DOHH2 (cell line): ENCODE measurements at regions not wholly inside any gene's neighbourhood (a gene's known extent, or its start where the extent isn't known, plus 50 kb on each side); places are given as distances from the start of the nearest gene placed in this dataset.

Experiments
- H3F3A ChIP-seq: fragments of 200-600 bp; sonication (generic), shearing (Covaris generic); 2 replicates; pipeline ENCODE4 v1.6.0; 2016; ENCODE audit warnings: antibody characterized with exemption, mild to moderate bottlenecking; ENCODE audit not compliant: control insufficient read depth, insufficient read depth
- H3K27ac ChIP-seq: fragments of 200-600 bp; sonication (generic); 2 replicates; pipeline ENCODE4 v1.5.1; 2014; ENCODE audit warnings: low read depth, mild to moderate bottlenecking, low read length, moderate library complexity
- H3K27me3 ChIP-seq: fragments of 200-600 bp; sonication (generic); 2 replicates; pipeline ENCODE4 v1.6.1; 2014; ENCODE audit warnings: mild to moderate bottlenecking, low read length, mixed read lengths; ENCODE audit not compliant: control insufficient read depth
- H3K36me3 ChIP-seq: fragments of 200-600 bp; sonication (generic); 2 replicates; pipeline ENCODE4 v1.6.1; 2014; ENCODE audit warnings: mild to moderate bottlenecking, low read length, moderate library complexity, mixed read lengths; ENCODE audit not compliant: control insufficient read depth
- H3K4me1 ChIP-seq: fragments of 200-600 bp; sonication (generic); 2 replicates; pipeline ENCODE4 v1.6.1; 2014; ENCODE audit warnings: mild to moderate bottlenecking, low read length, mixed read lengths; ENCODE audit not compliant: control insufficient read depth
- H3K4me2 ChIP-seq: fragments of 200-600 bp; sonication (generic); 2 replicates; pipeline ENCODE4 v1.6.0; 2014; ENCODE audit warnings: mild to moderate bottlenecking, low read length, moderate library complexity
- H3K4me3 ChIP-seq: fragments of 200-600 bp; sonication (generic); 2 replicates; pipeline ENCODE4 v1.5.1; 2014; ENCODE audit warnings: mild to moderate bottlenecking, low read length, mixed read lengths
- H3K79me2 ChIP-seq: fragments of 200-600 bp; sonication (generic); 2 replicates; pipeline ENCODE4 v1.6.1; 2014; ENCODE audit warnings: mild to moderate bottlenecking, low read length, mixed read lengths; ENCODE audit not compliant: control insufficient read depth
- H3K9me2 ChIP-seq: fragments of 200-600 bp; sonication (generic); replicated peaks from 2 replicates; pipeline ENCODE4 v1.6.1; 2014; ENCODE audit warnings: mild to moderate bottlenecking, low read length, mixed read lengths; ENCODE audit not compliant: control insufficient read depth
- H3K9me3 ChIP-seq: fragments of 200-600 bp; sonication (generic); 2 replicates; pipeline ENCODE4 v1.6.1; 2014; ENCODE audit warnings: antibody characterized with exemption, low read length, mixed read lengths; ENCODE audit not compliant: control insufficient read depth, insufficient read depth
- H4K20me1 ChIP-seq: fragments of 200-600 bp; sonication (generic); 2 replicates; pipeline ENCODE4 v1.6.0; 2014; ENCODE audit warnings: low read depth, mild to moderate bottlenecking, antibody characterized with exemption, low read length, moderate library complexity; ENCODE audit not compliant: control insufficient read depth, insufficient read depth
- CTCF ChIP-seq: fragments of 200-600 bp; sonication (generic); IDR thresholded peaks from one replicate; pipeline ENCODE4 v1.5.1; 2014; ENCODE audit warnings: antibody characterized with exemption, mild to moderate bottlenecking, low read depth, low read length; ENCODE audit not compliant: poor library complexity, severe bottlenecking
- EZH2phosphoT487 ChIP-seq: fragments of 200-600 bp; sonication (generic); IDR thresholded peaks from 2 replicates; pipeline ENCODE4 v1.6.1; 2017; ENCODE audit warnings: borderline replicate concordance, mild to moderate bottlenecking, antibody characterized with exemption, low read length, moderate library complexity, mixed read lengths

GRCh38 chr6:67736161-67736560, 898.9 kb upstream of the ADGRB3 start:
- H4K20me1 ChIP-seq, result no peaks in the 10 kb centered on the region
- H3K79me2 ChIP-seq, result no peaks in the 10 kb centered on the region
- H3K27me3 ChIP-seq, result no peaks in the 10 kb centered on the region
- no peak overlapping the region for H3K4me2 ChIP-seq
- H3K27ac ChIP-seq, result no peak overlapping the region
- H3F3A ChIP-seq, result no peaks in the 10 kb centered on the region
- no peaks in the 10 kb centered on the region for H3K4me1 ChIP-seq
- H3K9me3 ChIP-seq, result no peaks in the 10 kb centered on the region
- H3K4me3 ChIP-seq, result no peak overlapping the region
- TF ChIP-seq EZH2phosphoT487 (no peak), CTCF (no peak)
- no peaks in the 10 kb centered on the region for H3K36me3 ChIP-seq
- no peaks in the 10 kb centered on the region for H3K9me2 ChIP-seq

- no peaks in the 10 kb centered on the region for H4K20me1 ChIP-seq
- no peaks in the 10 kb centered on the region for H3K9me3 ChIP-seq
- H3K9me2 ChIP-seq, result no peaks in the 10 kb centered on the region
- H3K36me3 ChIP-seq, result no peaks in the 10 kb centered on the region
- no peak overlapping the region for H3K4me3 ChIP-seq
- no peaks in the 10 kb centered on the region for H3K79me2 ChIP-seq
- H3F3A ChIP-seq, result no peaks in the 10 kb centered on the region
- H3K4me2 ChIP-seq, result no peak overlapping the region
- TF ChIP-seq CTCF (no peak), EZH2phosphoT487 (no peak)
- H3K4me1 ChIP-seq, result no peaks in the 10 kb centered on the region
- H3K27me3 ChIP-seq, result no peaks in the 10 kb centered on the region
- no peak overlapping the region for H3K27ac ChIP-seq
Observed at GRCh38 chr6:67735623-67736022, 899.5 kb upstream of the ADGRB3 start.

- Histone ChIP-seq H3K4me2 (no peak overlapping the region), H3K79me2 (no peaks in the 10 kb centered on the region), H3K36me3 (no peaks in the 10 kb centered on the region), H3K9me3 (peaks cover 10% of the 10 kb centered on the region; the same call in 1 of the 2 replicates), H4K20me1 (no peaks in the 10 kb centered on the region), H3F3A (no peaks in the 10 kb centered on the region), H3K4me3 (no peak overlapping the region), H3K27me3 (no peaks in the 10 kb centered on the region), H3K27ac (no peak overlapping the region), H3K9me2 (no peaks in the 10 kb centered on the region), H3K4me1 (no peaks in the 10 kb centered on the region)
- TF ChIP-seq CTCF, result no peak
- TF ChIP-seq EZH2phosphoT487, result no peak
Observed at GRCh38 chr6:67722861-67723261, 912.2 kb upstream of the ADGRB3 start.

- no peak overlapping the region for H3K4me3 ChIP-seq
- no peak overlapping the region for H3K4me2 ChIP-seq
- H3K9me2 ChIP-seq, result no peaks in the 10 kb centered on the region
- no peaks in the 10 kb centered on the region for H3K36me3 ChIP-seq
- no peaks in the 10 kb centered on the region for H3K4me1 ChIP-seq
- H3K79me2 ChIP-seq, result no peaks in the 10 kb centered on the region
- TF ChIP-seq CTCF, result no peak
- TF ChIP-seq EZH2phosphoT487, result no peak
- no peaks in the 10 kb centered on the region for H3K27me3 ChIP-seq
- H3K27ac ChIP-seq, result no peak overlapping the region
- no peaks in the 10 kb centered on the region for H4K20me1 ChIP-seq
- H3F3A ChIP-seq, result no peaks in the 10 kb centered on the region
- H3K9me3 ChIP-seq, result no peaks in the 10 kb centered on the region
Observed at GRCh38 chr6:67717281-67717680, 917.8 kb upstream of the ADGRB3 start.
